Endodermal cell (in vitro differentiated cells): ENCODE measurements at regions not wholly inside any gene's neighbourhood (a gene's known extent, or its start where the extent isn't known, plus 50 kb on each side); places are given as distances from the start of the nearest gene placed in this dataset.
"Not testable (repeated sequence)": the region's sequence is repeated elsewhere in the genome, so short reads cannot be mapped to it uniquely, and the experiment has no call there.

Experiments used
- DNase-seq: peaks from one replicate; pipeline ENCODE4 v3.0.0-alpha.2; 2017
- H3K27ac ChIP-seq: 2 replicates; pipeline ENCODE4 v1.5.1; 2013; ENCODE audit warnings: mild to moderate bottlenecking, low read depth, low read length, moderate library complexity
- H3K27me3 ChIP-seq: 2 replicates; pipeline ENCODE4 v1.6.1; 2013; ENCODE audit warnings: mild to moderate bottlenecking, low read length, moderate library complexity; ENCODE audit not compliant: insufficient read depth, control insufficient read depth, poor library complexity, severe bottlenecking
- H3K36me3 ChIP-seq: 2 replicates; pipeline ENCODE4 v1.7.0; 2013; ENCODE audit warnings: mild to moderate bottlenecking, low read length, moderate library complexity; ENCODE audit not compliant: control insufficient read depth, insufficient read depth
- H3K4me1 ChIP-seq: one replicate; pipeline ENCODE4 v1.7.0; 2013; ENCODE audit warnings: low read length; ENCODE audit not compliant: control insufficient read depth, insufficient read depth
- H3K4me3 ChIP-seq: 2 replicates; pipeline ENCODE4 v1.5.1; 2013; ENCODE audit warnings: mild to moderate bottlenecking, low read length, moderate library complexity
- H3K9ac ChIP-seq: 2 replicates; pipeline ENCODE4 v1.6.1; 2013; ENCODE audit warnings: mild to moderate bottlenecking, low read length, moderate library complexity; ENCODE audit not compliant: poor library complexity, severe bottlenecking; ENCODE audit errors: extremely low read depth
- H3K9me3 ChIP-seq: 2 replicates; pipeline ENCODE4 v1.6.1; 2013; ENCODE audit warnings: mild to moderate bottlenecking, low read length, moderate library complexity; ENCODE audit not compliant: control insufficient read depth
- H3K27ac Mint-ChIP-seq: 2 replicates; pipeline ENCODE4 v1.8.0; 2020; ENCODE audit warnings: mixed read lengths
- H3K27me3 Mint-ChIP-seq: 2 replicates; pipeline ENCODE4 v1.8.0; 2021; ENCODE audit warnings: mild to moderate bottlenecking, mixed read lengths; ENCODE audit not compliant: insufficient read depth
- H3K36me3 Mint-ChIP-seq: 2 replicates; pipeline ENCODE4 v1.8.0; 2020; ENCODE audit warnings: low read depth, mixed read lengths
- H3K4me1 Mint-ChIP-seq: 2 replicates; pipeline ENCODE4 v1.8.0; 2020; ENCODE audit warnings: mixed read lengths
- H3K4me3 Mint-ChIP-seq: 2 replicates; pipeline ENCODE4 v1.8.0; 2020; ENCODE audit warnings: mild to moderate bottlenecking, moderate library complexity, mixed read lengths
- H3K9me3 Mint-ChIP-seq: 2 replicates; pipeline ENCODE4 v1.8.0; 2020; ENCODE audit warnings: mild to moderate bottlenecking, mixed read lengths
- CTCF ChIP-seq: fragments of 200-600 bp; sonication (generic); conservative IDR thresholded peaks from 2 replicates; pipeline ENCODE4 v1.5.0; 2021; ENCODE audit warnings: antibody characterized with exemption, mild to moderate bottlenecking
- WGBS, 2 experiments: methylation state at CpG; one replicate each; pipeline versions ENCODE4 v1.1.5 to v1.1.7; 2013; ENCODE audit warnings: missing lambda C conversion rate in 2 of 2, mixed read lengths in 1 of 2; ENCODE audit not compliant: insufficient coverage in 1 of 2, insufficient read length in 1 of 2; 5-methylcytosine and 5-hydroxymethylcytosine counted together

GRCh38 chr1:24268555-24268954, 50.6 kb upstream of the GRHL3 start:
- H3K4me3 ChIP-seq, DNase-seq, H3K36me3 Mint-ChIP-seq, H3K4me1 ChIP-seq, H3K9me3 ChIP-seq, H3K36me3 ChIP-seq, H3K27me3 Mint-ChIP-seq, H3K27ac ChIP-seq, H3K9ac ChIP-seq, H3K27ac Mint-ChIP-seq, H3K4me3 Mint-ChIP-seq, H3K27me3 ChIP-seq: not testable (repeated sequence)
- Mint-ChIP-seq H3K9me3 (peaks cover 11% of the 10 kb centered on the region), H3K4me1 (peaks cover 13% of the 10 kb centered on the region)
- no CpG with 5 or more reads among the region's 1 CpG for WGBS, 2 experiments

- Mint-ChIP-seq H3K4me3 (no peak overlapping the region), H3K4me1 (peaks cover 13% of the 10 kb centered on the region), H3K9me3 (peaks cover 11% of the 10 kb centered on the region), H3K27ac (no peak overlapping the region), H3K27me3 (peaks cover 6% of the 10 kb centered on the region), H3K36me3 (no peaks in the 10 kb centered on the region)
- H3K4me1 ChIP-seq = no peaks in the 10 kb centered on the region
- WGBS, 2 experiments = 95 to 100% methylated on average over 2 of the region's 3 CpGs
- no peak overlapping the region for H3K4me3 ChIP-seq
- H3K27me3 ChIP-seq = no peaks in the 10 kb centered on the region
- DNase-seq = no peak
- no peak overlapping the region for H3K27ac ChIP-seq
- H3K9ac ChIP-seq = no peak overlapping the region
- no peaks in the 10 kb centered on the region for H3K36me3 ChIP-seq
- no peaks in the 10 kb centered on the region for H3K9me3 ChIP-seq
- TF ChIP-seq CTCF = no peak
These were observed 52.2 kb upstream of the GRHL3 start for GRCh38 chr1:24266998-24267397.

GRCh38 chr1:24266398-24266941, 52.7 kb upstream of the GRHL3 start:
- Histone ChIP-seq H3K4me3 (no peak overlapping the region), H3K4me1 (no peaks in the 10 kb centered on the region), H3K9ac (no peak overlapping the region), H3K36me3 (no peaks in the 10 kb centered on the region), H3K9me3 (no peaks in the 10 kb centered on the region), H3K27me3 (no peaks in the 10 kb centered on the region), H3K27ac (no peak overlapping the region)
- no peak overlapping the region for H3K27ac Mint-ChIP-seq
- peaks cover 13% of the 10 kb centered on the region for H3K4me1 Mint-ChIP-seq
- H3K4me3 Mint-ChIP-seq = no peak overlapping the region
- peaks cover 6% of the 10 kb centered on the region for H3K27me3 Mint-ChIP-seq
- no peak for TF ChIP-seq CTCF
- peak; percentile 67 for DNase-seq
- H3K9me3 Mint-ChIP-seq = peaks cover 11% of the 10 kb centered on the region
- no peaks in the 10 kb centered on the region for H3K36me3 Mint-ChIP-seq
- 79 to 100% methylated on average over 1 to 9 of the region's 9 CpGs for WGBS, 2 experiments

GRCh38 chr1:24263746-24264145, 55.4 kb upstream of the GRHL3 start:
- DNase-seq = no peak
- Histone ChIP-seq H3K27me3 (no peaks in the 10 kb centered on the region), H3K27ac (no peak overlapping the region), H3K4me1 (no peaks in the 10 kb centered on the region), H3K9me3 (no peaks in the 10 kb centered on the region), H3K9ac (no peak overlapping the region), H3K4me3 (no peak overlapping the region), H3K36me3 (no peaks in the 10 kb centered on the region)
- Mint-ChIP-seq H3K27ac (no peak overlapping the region), H3K36me3 (no peaks in the 10 kb centered on the region), H3K27me3 (no peaks in the 10 kb centered on the region), H3K4me1 (peaks cover 13% of the 10 kb centered on the region), H3K4me3 (no peak overlapping the region), H3K9me3 (no peaks in the 10 kb centered on the region)
- 78 to 100% methylated on average over 1 of the region's 1 CpG for WGBS, 2 experiments
- no peak for TF ChIP-seq CTCF
